ENCODE measurements at regions not wholly inside any gene's neighbourhood (a gene's known extent, or its start where the extent isn't known, plus 50 kb on each side); places are given as distances from the start of the nearest gene placed in this dataset.
A peak's percentile ranks its signal among the peaks of the same experiment; 100 is the strongest.

DNA sequence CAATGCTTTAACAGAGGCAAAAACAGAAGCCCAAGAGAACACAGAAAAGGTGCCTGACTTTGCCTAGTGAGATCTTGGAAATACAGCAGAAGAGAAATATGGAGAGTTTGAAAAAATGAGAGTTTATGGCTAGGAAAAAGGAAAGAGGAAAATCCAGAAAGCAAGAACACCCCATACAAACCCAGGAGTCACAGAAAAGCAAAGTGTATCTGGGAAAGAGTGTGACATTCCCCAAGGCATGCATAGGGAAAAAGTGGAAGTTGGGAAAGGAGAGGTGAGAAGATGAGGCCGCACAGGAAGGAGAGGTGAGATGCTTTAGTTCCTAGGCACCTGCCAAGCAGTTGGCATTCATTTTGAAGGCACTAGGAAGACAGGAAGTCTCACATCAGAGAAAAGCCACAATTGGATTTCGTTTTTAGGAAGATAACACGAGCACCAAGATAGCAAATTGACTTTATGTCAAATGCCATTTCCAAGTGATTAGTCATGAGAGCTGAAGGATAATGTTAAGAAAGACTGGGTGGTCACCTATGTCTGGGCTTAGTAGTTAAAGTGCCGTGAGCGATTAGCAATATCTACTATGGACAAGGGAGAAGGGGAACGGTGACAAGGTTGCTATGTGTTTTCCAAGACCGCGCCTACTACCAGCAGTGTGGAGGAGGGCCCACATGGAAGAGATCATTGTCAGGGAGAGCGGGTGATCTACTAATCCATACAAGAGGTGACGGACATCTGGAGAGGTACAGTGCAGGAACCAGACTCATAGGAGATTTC is 224.1 kb upstream of the PARD3B start:
- ATAC-seq (ENCODE audit: low FRiP score) (no peak), DNase-seq (ENCODE audit: low spot score) (no peak)
- TF ChIP-seq, protein P1, sequence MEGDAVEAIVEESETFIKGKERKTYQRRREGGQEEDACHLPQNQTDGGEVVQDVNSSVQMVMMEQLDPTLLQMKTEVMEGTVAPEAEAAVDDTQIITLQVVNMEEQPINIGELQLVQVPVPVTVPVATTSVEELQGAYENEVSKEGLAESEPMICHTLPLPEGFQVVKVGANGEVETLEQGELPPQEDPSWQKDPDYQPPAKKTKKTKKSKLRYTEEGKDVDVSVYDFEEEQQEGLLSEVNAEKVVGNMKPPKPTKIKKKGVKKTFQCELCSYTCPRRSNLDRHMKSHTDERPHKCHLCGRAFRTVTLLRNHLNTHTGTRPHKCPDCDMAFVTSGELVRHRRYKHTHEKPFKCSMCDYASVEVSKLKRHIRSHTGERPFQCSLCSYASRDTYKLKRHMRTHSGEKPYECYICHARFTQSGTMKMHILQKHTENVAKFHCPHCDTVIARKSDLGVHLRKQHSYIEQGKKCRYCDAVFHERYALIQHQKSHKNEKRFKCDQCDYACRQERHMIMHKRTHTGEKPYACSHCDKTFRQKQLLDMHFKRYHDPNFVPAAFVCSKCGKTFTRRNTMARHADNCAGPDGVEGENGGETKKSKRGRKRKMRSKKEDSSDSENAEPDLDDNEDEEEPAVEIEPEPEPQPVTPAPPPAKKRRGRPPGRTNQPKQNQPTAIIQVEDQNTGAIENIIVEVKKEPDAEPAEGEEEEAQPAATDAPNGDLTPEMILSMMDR (IDR thresholded peaks at IDR 0.05) = no peak

DNA sequence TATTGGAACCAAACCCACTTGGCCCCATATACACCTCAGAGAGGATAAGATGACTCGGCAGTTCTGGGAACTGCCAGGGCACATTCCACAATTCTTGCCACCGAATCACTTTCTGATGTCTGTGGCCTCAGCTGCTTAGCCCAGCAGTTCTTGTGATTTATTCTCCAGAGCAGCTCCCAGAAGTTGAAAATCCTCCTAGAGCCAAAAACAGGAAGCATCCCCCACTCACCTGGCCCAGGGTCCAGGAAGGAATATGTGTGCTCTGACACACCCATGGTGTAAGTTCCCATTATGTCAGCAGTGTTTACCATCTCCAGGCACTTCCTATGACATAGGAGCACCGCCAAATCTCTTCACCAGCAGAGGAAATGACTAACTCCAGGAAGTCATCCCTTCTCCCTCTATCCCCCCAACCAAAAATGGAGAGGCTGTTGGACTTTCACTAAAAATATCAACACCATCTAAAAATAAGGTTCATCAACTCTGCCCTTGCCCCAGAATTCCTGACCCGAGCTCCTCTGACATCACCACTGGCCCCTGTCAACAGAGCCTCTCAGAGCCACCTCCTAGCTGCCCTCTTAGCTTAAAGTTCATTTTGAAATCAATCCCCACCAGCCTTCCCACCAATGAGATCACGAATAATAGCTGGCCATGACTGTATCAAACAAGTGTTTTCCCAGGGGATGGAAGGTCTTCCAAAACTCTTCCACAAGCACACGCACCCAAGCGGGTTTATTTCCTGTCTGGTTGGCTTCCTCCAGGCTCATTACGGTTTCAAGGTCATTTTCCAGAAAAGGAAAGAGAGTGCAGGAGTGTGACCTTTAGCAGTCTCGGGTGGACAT is 223.1 kb upstream of the PARD3B start:
- ATAC-seq (ENCODE audit: low FRiP score) (peak; percentile 52), DNase-seq (ENCODE audit: low spot score) (no peak)
- TF ChIP-seq, protein P1 (IDR thresholded peaks at IDR 0.05) = no peak

DNA sequence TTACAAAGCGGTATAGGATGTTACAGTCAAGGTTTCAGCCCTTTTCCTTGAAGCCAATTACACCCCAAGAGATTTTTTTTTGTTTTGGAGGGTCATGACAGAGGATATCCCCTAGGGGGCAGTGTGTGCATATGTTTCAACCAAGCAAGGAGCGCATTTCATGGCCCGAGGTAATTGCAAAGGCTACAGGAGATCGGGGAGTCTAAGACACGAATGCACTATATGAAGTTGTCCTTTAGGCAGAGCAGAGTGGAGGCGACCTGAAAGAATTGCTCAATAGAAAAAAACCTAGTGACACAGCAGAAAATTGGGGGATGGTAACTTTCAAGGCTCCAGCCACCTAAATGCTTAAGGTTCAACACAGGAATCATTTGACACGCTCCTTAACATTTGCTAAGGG is 219.8 kb upstream of the PARD3B start:
- TF ChIP-seq, protein P1 (IDR thresholded peaks at IDR 0.05) = peak in 2 of 3 donors; percentile 7 to 81
- ATAC-seq (ENCODE audit: low FRiP score) = peak; percentile 65
- DNase-seq (ENCODE audit: low spot score) = no peak

DNA sequence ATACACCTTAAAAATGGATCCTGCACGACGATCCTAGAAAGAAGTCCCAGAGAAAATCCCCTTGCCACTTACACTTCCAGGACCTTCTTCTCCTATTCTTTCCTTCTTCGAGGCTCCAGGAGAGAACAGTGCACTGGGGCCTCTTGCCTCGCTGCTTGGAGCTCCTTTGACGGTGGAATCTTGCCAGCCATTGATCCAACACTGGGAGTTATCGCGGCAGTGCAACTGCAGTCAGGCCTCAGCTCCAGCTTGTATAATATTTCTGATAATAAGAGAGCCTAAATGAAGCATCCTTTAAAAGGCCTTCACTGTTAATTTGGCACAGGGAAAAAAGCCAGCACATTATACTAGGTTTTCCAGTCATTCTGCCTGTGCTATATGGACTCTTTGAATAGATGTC is 216.9 kb upstream of the PARD3B start:
- ATAC-seq (ENCODE audit: low FRiP score) (no peak), DNase-seq (ENCODE audit: low spot score) (no peak)
- TF ChIP-seq, protein P1 (IDR thresholded peaks at IDR 0.05) = no peak

DNA sequence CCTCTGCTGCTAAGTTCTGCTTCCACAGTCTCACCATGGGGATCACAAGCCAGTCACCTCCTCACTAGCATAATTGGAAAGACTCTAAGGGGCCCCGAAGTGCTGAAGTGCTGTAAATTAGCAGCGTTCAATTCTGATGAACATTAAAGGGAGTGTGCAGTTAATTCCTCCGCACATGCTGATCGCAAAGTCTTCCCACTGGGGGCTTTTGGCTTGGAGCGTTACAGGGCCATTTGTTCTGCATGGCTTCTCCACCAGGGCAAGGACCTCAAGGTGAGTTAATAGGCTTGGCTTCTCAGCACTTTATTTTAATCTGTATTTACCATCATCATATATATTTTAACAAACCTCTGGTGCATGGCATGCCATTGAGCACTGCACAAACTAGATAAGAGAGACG is 216.3 kb upstream of the PARD3B start:
- DNase-seq (ENCODE audit: low spot score) (no peak), ATAC-seq (ENCODE audit: low FRiP score) (no peak)
- TF ChIP-seq, protein P1 (IDR thresholded peaks at IDR 0.05) = no peak

DNA sequence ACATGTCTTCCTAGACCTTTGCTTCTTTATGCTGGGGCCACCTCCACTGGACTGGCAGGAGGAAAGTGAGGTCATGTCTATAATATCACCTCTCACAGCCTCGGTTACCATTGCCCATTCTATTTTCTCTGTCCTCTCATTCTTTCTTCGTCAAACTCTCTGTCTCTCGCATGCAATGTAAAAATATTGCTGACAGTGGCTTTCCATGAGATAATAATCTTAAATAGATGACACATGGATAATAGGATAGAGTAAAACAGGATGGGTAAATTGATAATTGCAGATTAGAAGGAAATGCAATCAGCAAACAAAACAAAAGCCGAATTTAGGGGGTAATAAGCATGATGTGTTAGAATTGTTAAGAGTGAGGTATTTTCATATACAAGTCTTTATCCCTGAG is 215.7 kb upstream of the PARD3B start:
- TF ChIP-seq, protein P1 (IDR thresholded peaks at IDR 0.05) = no peak
- ATAC-seq (ENCODE audit: low FRiP score) (no peak), DNase-seq (ENCODE audit: low spot score) (no peak)
